Uterus (tissue), 2 donors: ENCODE measurements at regions not wholly inside any gene's neighbourhood (a gene's known extent, or its start where the extent isn't known, plus 50 kb on each side); places are given as distances from the start of the nearest gene placed in this dataset.

Source experiments
- CTCF ChIP-seq, 4 experiments: fragments of 200-600 bp in 2 of 4; fragments of 450-650 bp in 2 of 4; sonication (generic) in 2 of 4; IDR thresholded peaks; one replicate each; pipeline ENCODE4 v1.5.1; 2016 to 2019; ENCODE audit warnings: antibody characterized with exemption in 4 of 4, mild to moderate bottlenecking in 2 of 4, moderate library complexity in 1 of 4
- POLR2A ChIP-seq, 2 donors: fragments of 450-650 bp; IDR thresholded peaks; one replicate each; pipeline ENCODE4 v1.6.1; 2016; ENCODE audit warnings: antibody characterized with exemption in 2 of 2, mild to moderate bottlenecking in 1 of 2, moderate library complexity in 1 of 2

GRCh38 chr5:107241841-107242240 is 428.9 kb downstream of the EFNA5 start:
- TF ChIP-seq POLR2A (IDR thresholded peaks at IDR 0.05): no peak
- no peak for TF ChIP-seq CTCF (IDR thresholded peaks at IDR 0.05)
